K562 (cell line): ENCODE measurements at regions not wholly inside any gene's neighbourhood (a gene's known extent, or its start where the extent isn't known, plus 50 kb on each side); places are given as distances from the start of the nearest gene placed in this dataset.

Experiments
- GTF2A2 ChIP-seq: IDR thresholded peaks from 2 replicates; pipeline ENCODE4 v1.6.1; 2016; ENCODE audit warnings: mild to moderate bottlenecking, missing genetic modification characterization, missing compliant biosample characterization
- NEUROD1 ChIP-seq: fragments of 150-350 bp; IDR thresholded peaks from 2 replicates; pipeline ENCODE4 v1.6.1; 2014; ENCODE audit warnings: borderline replicate concordance, low read length, low read depth; ENCODE audit not compliant: partially characterized antibody
- NFYB ChIP-seq: IDR thresholded peaks from 2 replicates; pipeline ENCODE4 v1.6.1; 2011; ENCODE audit warnings: mild to moderate bottlenecking, moderate library complexity; ENCODE audit not compliant: insufficient read length; ENCODE audit errors: extremely low read depth
- RBM25 ChIP-seq: fragments of 200-400 bp; formaldehyde crosslinking; IDR thresholded peaks from 2 replicates; pipeline ENCODE4 v1.6.1; 2018; ENCODE audit warnings: low read length, low read depth, moderate library complexity; ENCODE audit not compliant: severe bottlenecking
- ZNF408 ChIP-seq: fragments of 250-450 bp; sonication (Bioruptor Pico); IDR thresholded peaks from 2 replicates; pipeline ENCODE4 v1.4.0; 2020; ENCODE audit warnings: low read depth, mild to moderate bottlenecking, moderate library complexity
- TF ChIP-seq, protein P1 (sequence below): sonication (generic); formaldehyde crosslinking; IDR thresholded peaks from 2 replicates; pipeline ENCODE4 v1.8.0; 2023; ENCODE audit warnings: missing genetic modification reagents, mild to moderate bottlenecking, borderline replicate concordance
- TF ChIP-seq, protein P2 (sequence below): sonication (generic); formaldehyde crosslinking; IDR thresholded peaks from 2 replicates; pipeline ENCODE4 v1.8.0; 2022; ENCODE audit warnings: mild to moderate bottlenecking, missing genetic modification reagents, borderline replicate concordance
- TF ChIP-seq, protein P3 (sequence below), 2 experiments: fragments of 450-650 bp in 1 of 2; sonication (generic) in 1 of 2; formaldehyde crosslinking in 1 of 2; IDR thresholded peaks in 1 of 2; conservative IDR thresholded peaks in 1 of 2; 2 replicates each; pipeline versions ENCODE4 v1.6.1 to v1.8.1; 2016 to 2023; ENCODE audit warnings: mild to moderate bottlenecking in 2 of 2, moderate library complexity in 2 of 2, inconsistent platforms in 1 of 2, missing genetic modification reagents in 1 of 2

DNA sequence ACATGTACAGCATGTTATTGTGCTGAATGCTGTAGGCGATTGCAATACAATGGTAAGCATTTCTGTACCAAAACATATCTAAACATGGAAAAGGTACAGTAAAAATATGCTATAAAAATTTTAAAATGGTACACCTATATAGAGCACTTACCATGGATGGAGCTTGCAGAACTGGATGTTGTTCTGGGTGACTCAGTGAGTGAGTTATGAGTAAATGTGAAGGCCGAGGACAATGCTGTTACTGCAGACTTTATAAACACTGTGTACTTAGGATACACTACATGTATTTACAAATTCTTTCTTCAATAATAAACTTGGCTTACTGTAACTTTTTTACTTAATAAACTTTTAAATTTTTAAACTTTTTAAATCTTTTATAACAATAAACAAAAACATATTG, 473.4 kb upstream of the UBE2E3 start (continued):
- TF ChIP-seq, protein P1, sequence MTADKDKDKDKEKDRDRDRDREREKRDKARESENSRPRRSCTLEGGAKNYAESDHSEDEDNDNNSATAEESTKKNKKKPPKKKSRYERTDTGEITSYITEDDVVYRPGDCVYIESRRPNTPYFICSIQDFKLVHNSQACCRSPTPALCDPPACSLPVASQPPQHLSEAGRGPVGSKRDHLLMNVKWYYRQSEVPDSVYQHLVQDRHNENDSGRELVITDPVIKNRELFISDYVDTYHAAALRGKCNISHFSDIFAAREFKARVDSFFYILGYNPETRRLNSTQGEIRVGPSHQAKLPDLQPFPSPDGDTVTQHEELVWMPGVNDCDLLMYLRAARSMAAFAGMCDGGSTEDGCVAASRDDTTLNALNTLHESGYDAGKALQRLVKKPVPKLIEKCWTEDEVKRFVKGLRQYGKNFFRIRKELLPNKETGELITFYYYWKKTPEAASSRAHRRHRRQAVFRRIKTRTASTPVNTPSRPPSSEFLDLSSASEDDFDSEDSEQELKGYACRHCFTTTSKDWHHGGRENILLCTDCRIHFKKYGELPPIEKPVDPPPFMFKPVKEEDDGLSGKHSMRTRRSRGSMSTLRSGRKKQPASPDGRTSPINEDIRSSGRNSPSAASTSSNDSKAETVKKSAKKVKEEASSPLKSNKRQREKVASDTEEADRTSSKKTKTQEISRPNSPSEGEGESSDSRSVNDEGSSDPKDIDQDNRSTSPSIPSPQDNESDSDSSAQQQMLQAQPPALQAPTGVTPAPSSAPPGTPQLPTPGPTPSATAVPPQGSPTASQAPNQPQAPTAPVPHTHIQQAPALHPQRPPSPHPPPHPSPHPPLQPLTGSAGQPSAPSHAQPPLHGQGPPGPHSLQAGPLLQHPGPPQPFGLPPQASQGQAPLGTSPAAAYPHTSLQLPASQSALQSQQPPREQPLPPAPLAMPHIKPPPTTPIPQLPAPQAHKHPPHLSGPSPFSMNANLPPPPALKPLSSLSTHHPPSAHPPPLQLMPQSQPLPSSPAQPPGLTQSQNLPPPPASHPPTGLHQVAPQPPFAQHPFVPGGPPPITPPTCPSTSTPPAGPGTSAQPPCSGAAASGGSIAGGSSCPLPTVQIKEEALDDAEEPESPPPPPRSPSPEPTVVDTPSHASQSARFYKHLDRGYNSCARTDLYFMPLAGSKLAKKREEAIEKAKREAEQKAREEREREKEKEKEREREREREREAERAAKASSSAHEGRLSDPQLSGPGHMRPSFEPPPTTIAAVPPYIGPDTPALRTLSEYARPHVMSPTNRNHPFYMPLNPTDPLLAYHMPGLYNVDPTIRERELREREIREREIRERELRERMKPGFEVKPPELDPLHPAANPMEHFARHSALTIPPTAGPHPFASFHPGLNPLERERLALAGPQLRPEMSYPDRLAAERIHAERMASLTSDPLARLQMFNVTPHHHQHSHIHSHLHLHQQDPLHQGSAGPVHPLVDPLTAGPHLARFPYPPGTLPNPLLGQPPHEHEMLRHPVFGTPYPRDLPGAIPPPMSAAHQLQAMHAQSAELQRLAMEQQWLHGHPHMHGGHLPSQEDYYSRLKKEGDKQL, result no peak
- TF ChIP-seq, protein P2, sequence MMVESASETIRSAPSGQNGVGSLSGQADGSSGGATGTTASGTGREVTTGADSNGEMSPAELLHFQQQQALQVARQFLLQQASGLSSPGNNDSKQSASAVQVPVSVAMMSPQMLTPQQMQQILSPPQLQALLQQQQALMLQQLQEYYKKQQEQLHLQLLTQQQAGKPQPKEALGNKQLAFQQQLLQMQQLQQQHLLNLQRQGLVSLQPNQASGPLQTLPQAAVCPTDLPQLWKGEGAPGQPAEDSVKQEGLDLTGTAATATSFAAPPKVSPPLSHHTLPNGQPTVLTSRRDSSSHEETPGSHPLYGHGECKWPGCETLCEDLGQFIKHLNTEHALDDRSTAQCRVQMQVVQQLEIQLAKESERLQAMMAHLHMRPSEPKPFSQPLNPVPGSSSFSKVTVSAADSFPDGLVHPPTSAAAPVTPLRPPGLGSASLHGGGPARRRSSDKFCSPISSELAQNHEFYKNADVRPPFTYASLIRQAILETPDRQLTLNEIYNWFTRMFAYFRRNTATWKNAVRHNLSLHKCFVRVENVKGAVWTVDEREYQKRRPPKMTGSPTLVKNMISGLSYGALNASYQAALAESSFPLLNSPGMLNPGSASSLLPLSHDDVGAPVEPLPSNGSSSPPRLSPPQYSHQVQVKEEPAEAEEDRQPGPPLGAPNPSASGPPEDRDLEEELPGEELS (CRISPR knock-in tag), result no peak
- no peak for TF ChIP-seq NEUROD1
- TF ChIP-seq GTF2A2 (tag), result no peak
- TF ChIP-seq, protein P3, sequence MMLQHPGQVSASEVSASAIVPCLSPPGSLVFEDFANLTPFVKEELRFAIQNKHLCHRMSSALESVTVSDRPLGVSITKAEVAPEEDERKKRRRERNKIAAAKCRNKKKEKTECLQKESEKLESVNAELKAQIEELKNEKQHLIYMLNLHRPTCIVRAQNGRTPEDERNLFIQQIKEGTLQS (IDR thresholded peaks at IDR 0.05), result no peak
- TF ChIP-seq, protein P3 (CRISPR knock-in tag; conservative IDR thresholded peaks at IDR 0.05), result no peak
- no peak for TF ChIP-seq NFYB
- no peak for TF ChIP-seq ZNF408
- TF ChIP-seq RBM25, result no peak
